Medulla oblongata (tissue), 1 donor: ENCODE measurements at regions not wholly inside any gene's neighbourhood (a gene's known extent, or its start where the extent isn't known, plus 50 kb on each side); places are given as distances from the start of the nearest gene placed in this dataset.
"Not testable (repeated sequence)": the region's sequence is repeated elsewhere in the genome, so short reads cannot be mapped to it uniquely, and the experiment has no call there.

Experiments
- DNase-seq: peaks from one replicate; pipeline ENCODE4 v3.0.0-alpha.2; 2015; ENCODE audit errors: extremely low spot score

DNA sequence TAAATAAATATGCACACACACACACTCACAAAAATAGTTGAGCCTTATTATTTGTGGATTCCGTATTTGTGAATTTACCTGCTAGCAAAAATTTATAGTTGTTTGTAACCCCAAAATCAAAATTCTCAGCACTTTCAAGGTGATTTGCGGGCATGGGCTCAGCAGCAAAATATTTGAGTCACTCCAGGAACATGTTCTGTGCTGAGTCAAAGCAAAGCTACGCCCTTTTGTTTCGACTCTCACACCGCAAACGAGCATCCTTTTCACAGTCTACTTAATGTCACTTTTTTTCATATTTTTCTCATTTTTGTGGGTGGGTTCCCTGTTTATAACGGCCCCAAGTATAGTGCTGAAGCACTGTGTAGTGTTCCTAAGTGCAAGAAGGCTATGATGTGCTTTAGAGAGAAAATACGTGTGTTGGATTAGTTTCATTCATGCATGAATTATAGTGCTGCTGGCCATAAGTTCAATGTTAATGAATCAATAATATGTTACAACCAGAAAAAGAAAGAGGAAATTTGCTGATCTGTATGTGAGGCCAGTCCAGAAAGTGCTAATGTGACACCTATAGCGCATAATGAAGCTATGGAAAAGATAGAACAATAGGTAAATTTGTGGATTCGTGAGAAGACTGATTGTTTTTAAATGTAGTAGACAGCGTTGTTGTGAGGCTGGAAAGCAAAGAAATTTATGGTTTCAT is 723.2 kb upstream of the AGA start:
- DNase-seq: no peak

GRCh38 chr4:178165951-178166308 is 723.7 kb upstream of the AGA start:
- no peak for DNase-seq

- no peak for DNase-seq
These were observed 731.5 kb upstream of the AGA start for GRCh38 chr4:178173771-178174170.

DNA sequence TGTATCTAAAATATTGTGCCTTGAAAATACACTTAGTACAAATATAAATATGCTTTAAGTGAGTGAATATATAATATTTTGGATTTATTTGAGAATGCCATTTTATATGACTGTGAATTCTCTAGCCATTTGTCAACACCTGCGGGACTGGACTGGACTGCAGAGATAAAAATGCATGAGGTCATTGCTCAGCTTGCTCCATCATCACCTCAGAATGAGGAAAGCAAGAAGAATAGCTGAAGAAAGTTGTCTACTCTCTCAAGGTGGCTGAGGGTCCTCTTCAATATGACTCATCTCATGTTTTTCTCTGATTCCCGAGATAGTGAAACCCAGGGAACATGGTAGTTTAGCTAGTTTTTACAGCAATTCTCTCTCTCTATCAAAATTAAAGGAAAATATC is 732.5 kb upstream of the AGA start:
- no peak for DNase-seq

- DNase-seq: no peak
These were observed 743.3 kb upstream of the AGA start for GRCh38 chr4:178185517-178185916.

GRCh38 chr4:178192611-178193010 is 750.4 kb upstream of the AGA start:
- DNase-seq: no peak

DNA sequence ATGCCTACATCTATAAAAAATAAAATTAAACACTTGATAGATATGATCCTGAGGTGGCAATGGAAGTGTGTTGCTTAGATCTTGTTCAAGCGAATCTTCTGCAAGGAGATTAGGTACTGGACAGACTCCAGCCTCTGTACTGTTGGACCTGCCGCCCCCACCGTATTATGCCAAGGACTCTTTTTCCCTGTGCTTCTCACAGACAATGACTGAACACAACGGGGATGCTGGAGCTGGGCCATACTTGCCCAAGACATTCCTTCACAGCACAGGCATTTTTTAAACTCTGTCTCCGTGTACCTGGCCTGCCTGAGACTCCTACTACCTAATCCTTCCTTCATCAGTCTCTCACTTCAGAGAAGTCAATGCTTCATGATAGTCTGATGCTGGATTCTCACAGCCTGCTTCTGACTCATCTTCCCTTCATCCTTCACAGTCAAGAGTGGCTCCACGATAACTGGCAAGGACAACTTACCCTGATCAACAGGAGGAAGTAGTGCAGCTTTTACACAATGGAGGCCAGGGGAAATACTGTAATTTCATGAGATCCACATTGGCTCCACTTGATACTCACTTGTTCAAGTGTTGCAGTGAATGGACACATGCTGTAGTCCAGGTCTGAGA is 754.6 kb upstream of the AGA start:
- DNase-seq: no peak

DNA sequence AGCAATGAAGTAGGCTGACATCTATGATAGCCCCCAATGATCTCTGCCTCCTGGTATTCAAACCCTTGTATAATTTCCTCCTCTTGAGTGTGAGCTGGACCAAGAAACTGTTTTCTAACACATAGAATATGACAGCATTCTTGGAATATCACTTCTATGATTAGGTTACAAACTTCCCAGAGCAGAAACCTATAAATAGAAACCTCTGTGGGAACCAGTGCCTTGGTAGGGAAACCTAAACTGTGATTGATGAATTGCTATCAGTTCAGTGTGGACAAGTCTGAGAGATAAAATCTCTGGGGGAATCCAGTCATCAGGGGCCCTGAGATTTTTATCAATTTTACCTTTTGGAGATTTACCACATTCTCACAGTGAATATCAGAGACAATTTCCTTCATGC is 756.5 kb upstream of the AGA start:
- no peak for DNase-seq

- no peak for DNase-seq
These were observed 760.2 kb upstream of the AGA start for GRCh38 chr4:178202422-178202821.

- no peak for DNase-seq
These were observed 763.6 kb upstream of the AGA start for GRCh38 chr4:178205826-178206225.

- DNase-seq: no peak
These were observed 773.1 kb upstream of the AGA start for GRCh38 chr4:178215309-178215708.

GRCh38 chr4:178215763-178216162 is 773.5 kb upstream of the AGA start:
- DNase-seq: no peak

GRCh38 chr4:178226421-178226820 is 784.2 kb upstream of the AGA start:
- not testable (repeated sequence) for DNase-seq

- no peak for DNase-seq
These were observed 791.7 kb upstream of the AGA start for GRCh38 chr4:178233906-178234305.

DNA sequence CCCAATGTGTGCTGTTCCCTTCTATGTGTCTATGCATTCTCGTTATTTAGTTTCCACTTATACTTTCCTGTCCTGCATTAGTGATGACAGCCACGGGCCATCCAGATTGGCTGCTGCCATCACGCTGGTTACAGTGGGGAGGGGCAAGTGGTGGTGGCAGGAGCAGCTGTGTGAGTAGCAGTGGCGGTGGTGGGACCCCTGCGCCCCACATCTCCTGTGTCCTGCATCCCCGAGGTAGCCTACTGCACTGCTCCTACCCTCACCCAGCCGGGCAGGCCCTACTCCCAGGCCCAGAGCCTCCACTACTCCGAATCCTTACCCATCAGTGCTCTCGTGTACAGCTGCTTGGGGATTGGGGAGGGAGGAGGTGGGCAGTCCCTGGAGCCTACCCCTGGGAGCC is 798.7 kb upstream of the AGA start:
- DNase-seq: no peak

- DNase-seq: no peak
These were observed 799.4 kb upstream of the AGA start for GRCh38 chr4:178241601-178242118.

- DNase-seq: no peak
These were observed 800.4 kb upstream of the AGA start for GRCh38 chr4:178242655-178243054.

- DNase-seq: no peak
These were observed 802.5 kb upstream of the AGA start for GRCh38 chr4:178244785-178245184.

GRCh38 chr4:178255172-178255571 is 812.9 kb upstream of the AGA start:
- no peak for DNase-seq

GRCh38 chr4:178258603-178259002 is 816.4 kb upstream of the AGA start:
- no peak for DNase-seq

GRCh38 chr4:178259566-178259965 is 817.3 kb upstream of the AGA start:
- no peak for DNase-seq

- no peak for DNase-seq
These were observed 821.8 kb upstream of the AGA start for GRCh38 chr4:178264001-178264400.

DNA sequence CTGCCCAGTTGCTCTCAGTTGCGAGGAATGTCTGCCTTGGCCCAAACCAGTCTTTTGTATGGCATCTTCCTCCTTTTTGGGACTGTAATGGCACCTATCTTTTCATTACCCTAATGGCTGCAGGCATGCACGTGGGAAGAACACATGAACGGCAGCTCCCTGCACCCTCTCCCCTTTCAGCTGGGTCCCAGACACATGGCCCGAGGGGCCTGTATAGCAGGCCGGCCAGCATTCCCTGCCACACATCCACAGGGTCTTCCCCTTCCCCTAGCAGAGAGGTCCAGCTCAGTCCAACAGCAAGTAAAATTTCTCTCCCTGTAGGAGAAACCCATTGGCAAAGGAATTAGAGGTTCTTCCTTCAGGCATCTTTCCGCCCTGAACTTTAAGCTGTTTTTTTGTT is 829.1 kb upstream of the AGA start:
- no peak for DNase-seq

DNA sequence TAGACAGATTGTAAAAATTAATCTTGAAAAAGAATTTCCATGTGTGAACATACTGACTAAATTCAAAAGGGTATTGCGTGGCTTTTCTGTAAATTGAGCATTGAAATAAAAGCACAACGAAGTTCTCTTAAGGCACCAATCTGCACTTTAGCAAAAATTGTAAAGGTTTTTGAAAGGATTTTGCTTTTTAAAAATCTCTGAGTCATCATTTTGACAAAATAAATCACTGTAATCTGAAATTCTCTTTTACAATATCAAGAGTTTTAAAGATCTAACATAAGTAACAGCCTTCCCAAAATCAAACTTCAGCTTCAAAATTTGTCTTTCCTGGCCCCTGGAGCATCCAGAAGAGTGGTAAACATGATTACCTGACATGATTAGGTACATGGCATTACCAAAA is 830.9 kb upstream of the AGA start:
- no peak for DNase-seq
